ENCODE measurements at regions not wholly inside any gene's neighbourhood (a gene's known extent, or its start where the extent isn't known, plus 50 kb on each side); places are given as distances from the start of the nearest gene placed in this dataset.
"Not testable (repeated sequence)": the region's sequence is repeated elsewhere in the genome, so short reads cannot be mapped to it uniquely, and the experiment has no call there.

- DNase-seq (ENCODE audit: low read depth, low spot score) = no peak
- in situ Hi-C loops (cut with HindIII; ENCODE audit: low sequenced_read_pairs) = no loop called here
- TF ChIP-seq CTCF (IDR thresholded peaks at IDR 0.05; ENCODE audit: low read depth, low read length) = no peak
These were observed 88.8 kb downstream of the SPRY4 start for GRCh38 chr5:142235870-142236672.

GRCh38 chr5:142235050-142235797, 89.6 kb downstream of the SPRY4 start:
- in situ Hi-C loops (cut with HindIII; ENCODE audit: low sequenced_read_pairs) = no loop called here
- DNase-seq (ENCODE audit: low read depth, low spot score) = no peak
- no peak for TF ChIP-seq CTCF (IDR thresholded peaks at IDR 0.05; ENCODE audit: low read depth, low read length)
- no peak overlapping the region for H3K4me3 ChIP-seq (ENCODE audit: low read depth, low read length)

More at GRCh38 chr5:142235870-142236672, 88.8 kb downstream of the SPRY4 start:
- H3K4me3 ChIP-seq (ENCODE audit: low read depth, low read length) = no peak overlapping the region

GRCh38 chr5:142233083-142234032, 91.5 kb downstream of the SPRY4 start:
- no peak for DNase-seq (ENCODE audit: low read depth, low spot score)
- in situ Hi-C loops (cut with HindIII; ENCODE audit: low sequenced_read_pairs) = no loop called here
- no peak for TF ChIP-seq CTCF (IDR thresholded peaks at IDR 0.05; ENCODE audit: low read depth, low read length)
- no peak overlapping the region for H3K4me3 ChIP-seq (ENCODE audit: low read depth, low read length)

GRCh38 chr5:142230949-142231348, 93.9 kb downstream of the SPRY4 start:
- H3K4me3 ChIP-seq (ENCODE audit: low read depth, low read length); DNase-seq (ENCODE audit: low read depth, low spot score); in situ Hi-C loops (cut with HindIII; ENCODE audit: low sequenced_read_pairs): not testable (repeated sequence)

- in situ Hi-C loops (cut with HindIII; ENCODE audit: low sequenced_read_pairs) = no loop called here
- no peak for TF ChIP-seq CTCF (IDR thresholded peaks at IDR 0.05; ENCODE audit: low read depth, low read length)
- H3K4me3 ChIP-seq (ENCODE audit: low read depth, low read length) = no peak overlapping the region
- DNase-seq (ENCODE audit: low read depth, low spot score) = no peak
These were observed 99.7 kb downstream of the SPRY4 start for GRCh38 chr5:142225141-142225540.

- no peak for DNase-seq (ENCODE audit: low read depth, low spot score)
- H3K4me3 ChIP-seq (ENCODE audit: low read depth, low read length) = no peak overlapping the region
- in situ Hi-C loops (cut with HindIII; ENCODE audit: low sequenced_read_pairs) = no loop called here
- TF ChIP-seq CTCF (IDR thresholded peaks at IDR 0.05; ENCODE audit: low read depth, low read length) = no peak
These were observed 101.8 kb downstream of the SPRY4 start for GRCh38 chr5:142222866-142223558.

All from astrocyte of the spinal cord (primary cell).